Neural crest cell (in vitro differentiated cells): ENCODE measurements at regions not wholly inside any gene's neighbourhood (a gene's known extent, or its start where the extent isn't known, plus 50 kb on each side); places are given as distances from the start of the nearest gene placed in this dataset.

ENCODE experiments used
- DNase-seq: peaks from one replicate; pipeline ENCODE4 v3.0.0; 2021; ENCODE audit warnings: low read depth, mixed read lengths, low spot score
- H3K27ac Mint-ChIP-seq: one replicate; pipeline ENCODE4 v1.8.0; 2021; ENCODE audit warnings: mild to moderate bottlenecking, mixed read lengths; ENCODE audit not compliant: unreplicated experiment
- H3K27me3 Mint-ChIP-seq: 2 replicates; pipeline ENCODE4 v1.8.0; 2021; ENCODE audit warnings: low read depth, mild to moderate bottlenecking, mixed read lengths
- H3K36me3 Mint-ChIP-seq: 2 replicates; pipeline ENCODE4 v1.8.0; 2021; ENCODE audit warnings: low read depth, mild to moderate bottlenecking, mixed read lengths
- H3K4me1 Mint-ChIP-seq: 2 replicates; pipeline ENCODE4 v1.8.0; 2021; ENCODE audit warnings: mixed read lengths
- H3K4me3 Mint-ChIP-seq: one replicate; pipeline ENCODE4 v1.8.0; 2021; ENCODE audit warnings: mild to moderate bottlenecking, mixed read lengths
- H3K9me3 Mint-ChIP-seq: 2 replicates; pipeline ENCODE4 v1.8.0; 2021; ENCODE audit warnings: mixed read lengths
- CTCF ChIP-seq: fragments of 200-600 bp; sonication (generic); conservative IDR thresholded peaks from 2 replicates; pipeline ENCODE4 v1.5.0; 2021; ENCODE audit warnings: antibody characterized with exemption, mild to moderate bottlenecking

DNA sequence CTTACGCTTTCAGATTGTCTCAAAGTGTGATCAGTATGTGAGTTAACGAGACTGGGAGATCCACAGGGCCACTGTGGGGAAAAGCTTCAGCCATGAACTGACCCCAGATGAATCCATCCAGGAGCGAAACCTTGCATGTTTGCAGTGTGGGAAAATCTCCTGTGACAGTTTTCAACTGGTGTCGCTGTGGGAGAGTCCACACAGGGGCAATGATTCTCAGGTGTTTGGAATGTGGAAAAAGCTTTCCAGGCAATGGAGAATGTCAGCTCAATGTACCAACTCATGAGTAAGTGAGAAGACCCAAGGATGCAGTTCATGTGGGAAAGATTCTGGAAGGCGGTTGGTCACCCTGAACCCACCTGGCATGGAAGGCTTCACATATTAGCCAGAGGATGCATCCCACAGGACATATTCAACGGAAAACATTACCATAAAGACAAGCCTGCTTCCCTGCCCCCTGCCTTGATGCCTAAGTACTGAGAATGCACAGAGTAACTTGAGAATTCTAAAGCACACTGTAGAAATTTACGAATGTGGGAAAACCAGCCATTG is 204.1 kb upstream of the BMPER start:
- DNase-seq = no peak
- peaks cover 14% of the 10 kb centered on the region for H3K36me3 Mint-ChIP-seq

DNA sequence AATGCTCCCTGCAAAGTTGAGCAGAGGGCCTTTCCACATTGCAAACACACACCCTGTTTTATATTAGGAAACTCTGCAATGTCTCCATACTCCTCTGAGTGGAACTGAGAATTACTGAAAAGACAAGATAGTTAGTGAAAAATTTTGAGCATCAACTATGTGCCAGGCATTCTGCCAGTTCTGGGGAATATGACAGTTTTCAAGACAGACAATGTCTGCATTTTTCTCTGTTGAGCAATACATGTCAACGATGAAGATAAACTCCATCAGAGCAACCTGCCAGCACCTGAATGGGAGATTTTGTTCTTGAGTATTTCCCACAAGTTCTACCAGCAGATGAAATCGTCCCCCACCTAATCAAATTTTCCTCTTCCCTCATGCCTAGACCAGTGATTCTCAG is 203.4 kb upstream of the BMPER start:
- Mint-ChIP-seq H3K4me1 (peaks cover 32% of the 10 kb centered on the region), H3K27ac (no peak overlapping the region), H3K9me3 (peaks cover 10% of the 10 kb centered on the region), H3K27me3 (no peaks in the 10 kb centered on the region), H3K4me3 (no peak overlapping the region), H3K36me3 (peaks cover 14% of the 10 kb centered on the region)
- no peak for TF ChIP-seq CTCF
- DNase-seq = no peak

More for the DNA sequence above, 204.1 kb upstream of the BMPER start:
- no peak for TF ChIP-seq CTCF
- Mint-ChIP-seq H3K27me3 (no peaks in the 10 kb centered on the region), H3K27ac (no peak overlapping the region), H3K9me3 (peaks cover 10% of the 10 kb centered on the region), H3K4me1 (peaks cover 25% of the 10 kb centered on the region), H3K4me3 (no peak overlapping the region)

GRCh38 chr7:33702514-33703054 is 202.8 kb upstream of the BMPER start:
- Mint-ChIP-seq H3K27me3 (no peaks in the 10 kb centered on the region), H3K27ac (no peak overlapping the region), H3K4me3 (no peak overlapping the region), H3K9me3 (peaks cover 10% of the 10 kb centered on the region), H3K36me3 (peaks cover 14% of the 10 kb centered on the region), H3K4me1 (peaks cover 37% of the 10 kb centered on the region)
- no peak for DNase-seq
- TF ChIP-seq CTCF = no peak

- no peaks in the 10 kb centered on the region for H3K27me3 Mint-ChIP-seq
- H3K4me1 Mint-ChIP-seq = peaks cover 13% of the 10 kb centered on the region
- H3K9me3 Mint-ChIP-seq = peaks cover 7% of the 10 kb centered on the region
Measured at GRCh38 chr7:33705333-33705833, 200.0 kb upstream of the BMPER start.

GRCh38 chr7:33706186-33706585 is 199.2 kb upstream of the BMPER start:
- Mint-ChIP-seq H3K4me1 (peaks cover 13% of the 10 kb centered on the region), H3K36me3 (peaks cover 9% of the 10 kb centered on the region), H3K27ac (no peak overlapping the region), H3K4me3 (no peak overlapping the region), H3K9me3 (peaks cover 7% of the 10 kb centered on the region), H3K27me3 (no peaks in the 10 kb centered on the region)
- DNase-seq = no peak
- TF ChIP-seq CTCF = no peak

More at GRCh38 chr7:33705333-33705833, 200.0 kb upstream of the BMPER start:
- Mint-ChIP-seq H3K27ac (no peak overlapping the region), H3K4me3 (no peak overlapping the region), H3K36me3 (peaks cover 9% of the 10 kb centered on the region)
- no peak for TF ChIP-seq CTCF
- no peak for DNase-seq
